A549 (cell line): ENCODE measurements at regions not wholly inside any gene's neighbourhood (a gene's known extent, or its start where the extent isn't known, plus 50 kb on each side); places are given as distances from the start of the nearest gene placed in this dataset.

ENCODE experiments used
- ATAC-seq, 2 experiments: fragments of 200-7000 bp in 1 of 2; fragments of >200 bp in 1 of 2; cut with Nextera tagmentation in 1 of 2; cut with Tn5 transposase in 1 of 2; 3 replicates each; pipeline versions ENCODE4 v1.8.0 to v1.9.1; 2018 to 2020; ENCODE audit warnings: mild to moderate bottlenecking in 1 of 2, moderate library complexity in 1 of 2
- CTCF ChIA-PET: fragments of 300-600 bp; sonication (Branson Sonifier 250); formaldehyde crosslinking; extraction: SDS; loops from one replicate; lab custom pipeline; 2021; ENCODE audit warnings: antibody characterized with exemption, inconsistent platforms; lab: Yijun Ruan, JAX
- POLR2A ChIA-PET: fragments of 350-600 bp; formaldehyde crosslinking; extraction: SDS; loops from one replicate; lab custom pipeline; 2021; ENCODE audit warnings: antibody characterized with exemption, inconsistent platforms; lab: Yijun Ruan, JAX
- DNase-seq, 2 experiments: peaks; one replicate each; pipeline versions ENCODE4 v3.0.0 to v3.0.0-alpha.2; 2011 to 2016; ENCODE audit warnings: low read depth in 1 of 2, low spot score in 1 of 2
- FAIRE-seq: peaks from 2 replicates; lab custom pipeline; 2011; peaks lifted over from hg19 to GRCh38; lab: Jason Lieb, UNC
- H3K27ac ChIP-seq, 2 experiments: fragments of >200 bp; sonication (Bioruptor Twin); formaldehyde crosslinking; 3 replicates each; pipeline ENCODE4 v1.5.1; 2016 to 2017
- H3K4me1 ChIP-seq: fragments of >200 bp; sonication (Bioruptor Twin); formaldehyde crosslinking; 3 replicates; pipeline ENCODE4 v1.6.1; 2016
- H3K4me2 ChIP-seq: fragments of >200 bp; sonication (Bioruptor Twin); formaldehyde crosslinking; 3 replicates; pipeline ENCODE4 v1.6.1; 2016
- H3K4me3 ChIP-seq: fragments of >200 bp; sonication (Bioruptor Twin); formaldehyde crosslinking; 3 replicates; pipeline ENCODE4 v1.5.1; 2016
- H3K9me3 ChIP-seq: fragments of >200 bp; sonication (Bioruptor Twin); formaldehyde crosslinking; 3 replicates; pipeline ENCODE4 v1.6.1; 2016
- BHLHE40 ChIP-seq: IDR thresholded peaks from 2 replicates; pipeline ENCODE4 v1.6.1; 2012; ENCODE audit warnings: low read depth, low read length, inconsistent platforms
- CBX2 ChIP-seq: fragments of 200-600 bp; sonication (generic); IDR thresholded peaks from 2 replicates; pipeline ENCODE4 v1.6.1; 2016; ENCODE audit warnings: low read depth, mild to moderate bottlenecking, borderline replicate concordance
- CEBPB ChIP-seq, 2 experiments: fragments of >200 bp in 1 of 2; sonication (Bioruptor Twin) in 1 of 2; formaldehyde crosslinking in 1 of 2; IDR thresholded peaks; 2 replicates each; pipeline ENCODE4 v1.6.1; 2012 to 2016
- CHD4 ChIP-seq: fragments of 200-600 bp; sonication (generic); IDR thresholded peaks from 2 replicates; pipeline ENCODE4 v1.6.1; 2016; ENCODE audit warnings: antibody characterized with exemption, mild to moderate bottlenecking, borderline replicate concordance
- EHF ChIP-seq: fragments of 250-450 bp; sonication (Bioruptor Pico); IDR thresholded peaks from 2 replicates; pipeline ENCODE4 v1.5.0; 2020; ENCODE audit warnings: mild to moderate bottlenecking
- EHMT2 ChIP-seq: fragments of 200-600 bp; sonication (generic); IDR thresholded peaks from 2 replicates; pipeline ENCODE4 v1.6.1; 2016; ENCODE audit warnings: antibody characterized with exemption, low read depth, mild to moderate bottlenecking, moderate library complexity
- EP300 ChIP-seq, 2 experiments: fragments of >200 bp; sonication (Bioruptor Twin); formaldehyde crosslinking; IDR thresholded peaks; 2 replicates in 1 of 2; 3 replicates in 1 of 2; pipeline ENCODE4 v1.6.1; 2016 to 2017
- GATA3 ChIP-seq: IDR thresholded peaks from 2 replicates; pipeline ENCODE4 v1.6.1; 2012; ENCODE audit warnings: borderline replicate concordance
- HOXA7 ChIP-seq: fragments of 250-450 bp; sonication (Bioruptor Pico); IDR thresholded peaks from 2 replicates; pipeline ENCODE4 v1.5.0; 2020; ENCODE audit warnings: mild to moderate bottlenecking, moderate library complexity
- KDM1A ChIP-seq: fragments of 200-600 bp; sonication (generic); IDR thresholded peaks from 2 replicates; pipeline ENCODE4 v1.6.1; 2016; ENCODE audit warnings: low read depth, mild to moderate bottlenecking
- KDM5A ChIP-seq: fragments of 200-600 bp; sonication (generic); IDR thresholded peaks from 2 replicates; pipeline ENCODE4 v1.6.1; 2016; ENCODE audit warnings: antibody characterized with exemption, mild to moderate bottlenecking
- MAZ ChIP-seq: fragments of 150-350 bp; IDR thresholded peaks from 2 replicates; pipeline ENCODE4 v1.6.1; 2014; ENCODE audit warnings: antibody characterized with exemption, low read depth, low read length, borderline replicate concordance
- NR3C1 ChIP-seq: fragments of >200 bp; sonication (Bioruptor Twin); formaldehyde crosslinking; IDR thresholded peaks from 3 replicates; pipeline ENCODE4 v1.6.1; 2017
- POLR2AphosphoS2 ChIP-seq: conservative IDR thresholded peaks from 2 replicates; pipeline ENCODE4 v1.6.1; 2012; ENCODE audit warnings: low read length, improper control_type of control experiment, inconsistent platforms
- RCOR1 ChIP-seq: fragments of 150-350 bp; IDR thresholded peaks from 2 replicates; pipeline ENCODE4 v1.6.1; 2014; ENCODE audit warnings: antibody characterized with exemption, low read length, low read depth
- SREBF2 ChIP-seq: fragments of 450-650 bp; IDR thresholded peaks from 2 replicates; pipeline ENCODE4 v1.6.1; 2014; ENCODE audit warnings: mild to moderate bottlenecking, moderate library complexity
- TP53 ChIP-seq: fragments of 250-450 bp; sonication (Bioruptor Pico); IDR thresholded peaks from 2 replicates; pipeline ENCODE4 v1.5.0; 2021; ENCODE audit warnings: mild to moderate bottlenecking, moderate library complexity
- ZC3H11A ChIP-seq: fragments of 450-650 bp; IDR thresholded peaks from 2 replicates; pipeline ENCODE4 v1.6.1; 2014; ENCODE audit warnings: antibody characterized with exemption, mild to moderate bottlenecking
- ZFP36 ChIP-seq: fragments of 450-650 bp; IDR thresholded peaks from 2 replicates; pipeline ENCODE4 v1.6.1; 2014; ENCODE audit warnings: borderline replicate concordance; ENCODE audit not compliant: partially characterized antibody
- WGBS: methylation state at CpG from one replicate; pipeline ENCODE4 v1.1.6; 2017; ENCODE audit errors: missing lambda C conversion rate; 5-methylcytosine and 5-hydroxymethylcytosine counted together
- TF ChIP-seq, protein P1 (sequence below): fragments of 250-450 bp; sonication (Bioruptor Pico); IDR thresholded peaks from 2 replicates; pipeline ENCODE4 v1.5.0; 2021; ENCODE audit warnings: mild to moderate bottlenecking, moderate library complexity, borderline replicate concordance
- TF ChIP-seq, protein P2 (sequence below): fragments of 250-450 bp; sonication (Bioruptor Pico); IDR thresholded peaks from 2 replicates; pipeline ENCODE4 v1.5.0; 2020; ENCODE audit warnings: low read depth, mild to moderate bottlenecking, moderate library complexity
- TF ChIP-seq, protein P3 (sequence below): IDR thresholded peaks from 2 replicates; pipeline ENCODE4 v1.6.1; 2012; ENCODE audit warnings: low read depth, borderline replicate concordance
- TF ChIP-seq, protein P4 (sequence below): fragments of 200-600 bp; sonication (generic); IDR thresholded peaks from 2 replicates; pipeline ENCODE4 v1.6.1; 2016; ENCODE audit warnings: antibody characterized with exemption, mild to moderate bottlenecking, moderate library complexity
- TF ChIP-seq, protein P5 (sequence below): IDR thresholded peaks from 2 replicates; pipeline ENCODE4 v1.6.1; 2012
- TF ChIP-seq, protein P6 (sequence below): fragments of >200 bp; sonication (Bioruptor Twin); formaldehyde crosslinking; IDR thresholded peaks from 3 replicates; pipeline ENCODE4 v1.5.1; 2016

DNA sequence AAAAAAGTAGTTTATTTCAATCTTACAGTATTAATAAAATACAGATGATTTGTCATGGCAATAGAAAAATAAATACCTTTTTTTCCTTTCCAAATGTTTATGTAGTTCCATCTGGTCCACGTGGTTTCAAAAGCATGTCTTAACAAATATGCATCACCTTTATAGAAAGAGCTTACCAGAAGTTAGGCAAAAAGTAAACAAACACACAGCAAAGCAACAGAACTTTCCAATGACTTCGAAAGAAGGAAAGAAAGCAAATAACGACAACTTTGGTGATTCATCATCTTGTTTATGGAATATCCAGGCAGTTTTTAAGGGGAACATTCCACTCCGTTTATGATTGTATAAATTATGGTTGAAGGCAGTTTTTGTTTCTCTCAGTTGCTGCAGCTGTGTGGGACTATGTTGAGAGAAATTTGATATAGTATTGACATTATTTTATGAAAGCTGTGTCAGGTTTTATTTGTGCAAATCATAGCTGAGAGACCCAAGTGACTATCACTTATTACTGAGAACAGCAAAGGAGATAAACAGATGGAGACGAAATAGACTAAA, 203.1 kb downstream of the CDC14C start:
- H3K27ac ChIP-seq, result no peak overlapping the region
- H3K4me1 ChIP-seq, result no peaks in the 10 kb centered on the region
- FAIRE-seq, result no peak
- H3K9me3 ChIP-seq, result no peaks in the 10 kb centered on the region
- TF ChIP-seq CHD4 (no peak), BHLHE40 (no peak), KDM1A (no peak), ZFP36 (no peak), CEBPB (IDR thresholded peaks at IDR 0.05) (no peak), TP53 (no peak), HOXA7 (CRISPR knock-in tag) (no peak), POLR2AphosphoS2 (no peak), ZC3H11A (no peak), RCOR1 (no peak), MAZ (no peak), EP300 (IDR thresholded peaks at IDR 0.05) (no peak)
- TF ChIP-seq, protein P1, sequence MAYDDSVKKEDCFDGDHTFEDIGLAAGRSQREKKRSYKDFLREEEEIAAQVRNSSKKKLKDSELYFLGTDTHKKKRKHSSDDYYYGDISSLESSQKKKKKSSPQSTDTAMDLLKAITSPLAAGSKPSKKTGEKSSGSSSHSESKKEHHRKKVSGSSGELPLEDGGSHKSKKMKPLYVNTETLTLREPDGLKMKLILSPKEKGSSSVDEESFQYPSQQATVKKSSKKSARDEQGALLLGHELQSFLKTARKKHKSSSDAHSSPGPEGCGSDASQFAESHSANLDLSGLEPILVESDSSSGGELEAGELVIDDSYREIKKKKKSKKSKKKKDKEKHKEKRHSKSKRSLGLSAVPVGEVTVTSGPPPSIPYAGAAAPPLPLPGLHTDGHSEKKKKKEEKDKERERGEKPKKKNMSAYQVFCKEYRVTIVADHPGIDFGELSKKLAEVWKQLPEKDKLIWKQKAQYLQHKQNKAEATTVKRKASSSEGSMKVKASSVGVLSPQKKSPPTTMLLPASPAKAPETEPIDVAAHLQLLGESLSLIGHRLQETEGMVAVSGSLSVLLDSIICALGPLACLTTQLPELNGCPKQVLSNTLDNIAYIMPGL (CRISPR knock-in tag), result no peak
- TF ChIP-seq, protein P2, sequence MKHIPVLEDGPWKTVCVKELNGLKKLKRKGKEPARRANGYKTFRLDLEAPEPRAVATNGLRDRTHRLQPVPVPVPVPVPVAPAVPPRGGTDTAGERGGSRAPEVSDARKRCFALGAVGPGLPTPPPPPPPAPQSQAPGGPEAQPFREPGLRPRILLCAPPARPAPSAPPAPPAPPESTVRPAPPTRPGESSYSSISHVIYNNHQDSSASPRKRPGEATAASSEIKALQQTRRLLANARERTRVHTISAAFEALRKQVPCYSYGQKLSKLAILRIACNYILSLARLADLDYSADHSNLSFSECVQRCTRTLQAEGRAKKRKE (CRISPR knock-in tag), result no peak
- TF ChIP-seq, protein P3, sequence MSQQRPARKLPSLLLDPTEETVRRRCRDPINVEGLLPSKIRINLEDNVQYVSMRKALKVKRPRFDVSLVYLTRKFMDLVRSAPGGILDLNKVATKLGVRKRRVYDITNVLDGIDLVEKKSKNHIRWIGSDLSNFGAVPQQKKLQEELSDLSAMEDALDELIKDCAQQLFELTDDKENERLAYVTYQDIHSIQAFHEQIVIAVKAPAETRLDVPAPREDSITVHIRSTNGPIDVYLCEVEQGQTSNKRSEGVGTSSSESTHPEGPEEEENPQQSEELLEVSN, result no peak
- TF ChIP-seq, protein P4, sequence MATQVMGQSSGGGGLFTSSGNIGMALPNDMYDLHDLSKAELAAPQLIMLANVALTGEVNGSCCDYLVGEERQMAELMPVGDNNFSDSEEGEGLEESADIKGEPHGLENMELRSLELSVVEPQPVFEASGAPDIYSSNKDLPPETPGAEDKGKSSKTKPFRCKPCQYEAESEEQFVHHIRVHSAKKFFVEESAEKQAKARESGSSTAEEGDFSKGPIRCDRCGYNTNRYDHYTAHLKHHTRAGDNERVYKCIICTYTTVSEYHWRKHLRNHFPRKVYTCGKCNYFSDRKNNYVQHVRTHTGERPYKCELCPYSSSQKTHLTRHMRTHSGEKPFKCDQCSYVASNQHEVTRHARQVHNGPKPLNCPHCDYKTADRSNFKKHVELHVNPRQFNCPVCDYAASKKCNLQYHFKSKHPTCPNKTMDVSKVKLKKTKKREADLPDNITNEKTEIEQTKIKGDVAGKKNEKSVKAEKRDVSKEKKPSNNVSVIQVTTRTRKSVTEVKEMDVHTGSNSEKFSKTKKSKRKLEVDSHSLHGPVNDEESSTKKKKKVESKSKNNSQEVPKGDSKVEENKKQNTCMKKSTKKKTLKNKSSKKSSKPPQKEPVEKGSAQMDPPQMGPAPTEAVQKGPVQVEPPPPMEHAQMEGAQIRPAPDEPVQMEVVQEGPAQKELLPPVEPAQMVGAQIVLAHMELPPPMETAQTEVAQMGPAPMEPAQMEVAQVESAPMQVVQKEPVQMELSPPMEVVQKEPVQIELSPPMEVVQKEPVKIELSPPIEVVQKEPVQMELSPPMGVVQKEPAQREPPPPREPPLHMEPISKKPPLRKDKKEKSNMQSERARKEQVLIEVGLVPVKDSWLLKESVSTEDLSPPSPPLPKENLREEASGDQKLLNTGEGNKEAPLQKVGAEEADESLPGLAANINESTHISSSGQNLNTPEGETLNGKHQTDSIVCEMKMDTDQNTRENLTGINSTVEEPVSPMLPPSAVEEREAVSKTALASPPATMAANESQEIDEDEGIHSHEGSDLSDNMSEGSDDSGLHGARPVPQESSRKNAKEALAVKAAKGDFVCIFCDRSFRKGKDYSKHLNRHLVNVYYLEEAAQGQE, result no peak
- ChIA-PET CTCF (no interaction called here), POLR2A (no interaction called here)
- DNase-seq, result no peak
- no peak overlapping the region for H3K4me3 ChIP-seq
- WGBS, result 1% methylated on average over 5 of the region's 5 CpGs
- no peak for ATAC-seq
- no peak overlapping the region for H3K4me2 ChIP-seq

DNA sequence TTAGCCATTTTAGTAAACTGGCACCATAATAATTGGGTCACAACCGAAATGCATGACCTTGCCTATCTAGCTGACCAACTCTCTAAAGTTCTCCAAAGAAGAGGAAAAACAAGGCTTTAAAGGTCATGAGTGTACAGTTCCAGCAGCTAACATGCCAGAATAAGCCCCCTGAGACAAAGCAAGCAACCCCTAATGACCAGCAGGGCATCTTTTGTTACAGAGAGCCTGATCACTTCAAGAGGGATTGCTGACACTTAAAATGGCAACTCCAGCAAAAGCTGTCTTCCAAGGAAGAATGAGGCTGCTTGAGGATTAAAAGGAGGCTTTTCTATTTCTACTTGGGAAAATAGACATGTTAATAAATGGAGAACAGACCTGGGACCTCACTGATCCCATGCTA, 213.6 kb downstream of the CDC14C start:
- 0% methylated on average over 1 of the region's 1 CpG for WGBS
- POLR2A ChIA-PET, result no interaction called here
- no peaks in the 10 kb centered on the region for H3K9me3 ChIP-seq
- no peak overlapping the region for H3K4me2 ChIP-seq
- H3K27ac ChIP-seq, result no peak overlapping the region
- no peak for ATAC-seq
- no peak for FAIRE-seq
- H3K4me3 ChIP-seq, result no peak overlapping the region
- CTCF ChIA-PET, result no interaction called here
- DNase-seq, result no peak
- H3K4me1 ChIP-seq, result no peaks in the 10 kb centered on the region
- TF ChIP-seq, protein P5, sequence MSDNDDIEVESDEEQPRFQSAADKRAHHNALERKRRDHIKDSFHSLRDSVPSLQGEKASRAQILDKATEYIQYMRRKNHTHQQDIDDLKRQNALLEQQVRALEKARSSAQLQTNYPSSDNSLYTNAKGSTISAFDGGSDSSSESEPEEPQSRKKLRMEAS, result no peak
- TF ChIP-seq CBX2 (no peak), EHF (no peak), KDM5A (no peak), NR3C1 (no peak), EHMT2 (no peak), SREBF2 (no peak), EP300 (IDR thresholded peaks at IDR 0.05) (no peak), ZFP36 (no peak), BHLHE40 (no peak), GATA3 (no peak)
- TF ChIP-seq, protein P4, result no peak
- TF ChIP-seq, protein P6, sequence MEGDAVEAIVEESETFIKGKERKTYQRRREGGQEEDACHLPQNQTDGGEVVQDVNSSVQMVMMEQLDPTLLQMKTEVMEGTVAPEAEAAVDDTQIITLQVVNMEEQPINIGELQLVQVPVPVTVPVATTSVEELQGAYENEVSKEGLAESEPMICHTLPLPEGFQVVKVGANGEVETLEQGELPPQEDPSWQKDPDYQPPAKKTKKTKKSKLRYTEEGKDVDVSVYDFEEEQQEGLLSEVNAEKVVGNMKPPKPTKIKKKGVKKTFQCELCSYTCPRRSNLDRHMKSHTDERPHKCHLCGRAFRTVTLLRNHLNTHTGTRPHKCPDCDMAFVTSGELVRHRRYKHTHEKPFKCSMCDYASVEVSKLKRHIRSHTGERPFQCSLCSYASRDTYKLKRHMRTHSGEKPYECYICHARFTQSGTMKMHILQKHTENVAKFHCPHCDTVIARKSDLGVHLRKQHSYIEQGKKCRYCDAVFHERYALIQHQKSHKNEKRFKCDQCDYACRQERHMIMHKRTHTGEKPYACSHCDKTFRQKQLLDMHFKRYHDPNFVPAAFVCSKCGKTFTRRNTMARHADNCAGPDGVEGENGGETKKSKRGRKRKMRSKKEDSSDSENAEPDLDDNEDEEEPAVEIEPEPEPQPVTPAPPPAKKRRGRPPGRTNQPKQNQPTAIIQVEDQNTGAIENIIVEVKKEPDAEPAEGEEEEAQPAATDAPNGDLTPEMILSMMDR, result no peak
